ENCODE measurements at regions not wholly inside any gene's neighbourhood (a gene's known extent, or its start where the extent isn't known, plus 50 kb on each side); places are given as distances from the start of the nearest gene placed in this dataset.
"Not testable (repeated sequence)": the region's sequence is repeated elsewhere in the genome, so short reads cannot be mapped to it uniquely, and the experiment has no call there.

GRCh38 chr2:94576486-94576885 lies 294.7 kb upstream of the TEKT4 start:
- H3K4me1 ChIP-seq (replicated peaks in 1 of 2); in situ Hi-C loops (cut with MboI; ENCODE audit: low pct_unique_long_range_greater_than_20kb in 2 of 9, low sequenced_read_pairs in 9 of 9, unreplicated experiment in 9 of 9); ATAC-seq (replicated peaks in 6 of 8); H3K4me3 ChIP-seq; H3K27ac ChIP-seq: not testable (repeated sequence)
- WGBS, 10 experiments: 40 to 100% methylated on average over 1 of the region's 4 CpGs; no CpG with 5 or more reads in 8 of the 10 experiments

- ATAC-seq (replicated peaks in 6 of 8); H3K27ac ChIP-seq; H3K4me1 ChIP-seq (replicated peaks in 1 of 2); H3K4me3 ChIP-seq; in situ Hi-C loops (cut with MboI; ENCODE audit: low pct_unique_long_range_greater_than_20kb in 2 of 9, low sequenced_read_pairs in 9 of 9, unreplicated experiment in 9 of 9): not testable (repeated sequence)
- WGBS, 10 experiments: no CpG with 5 or more reads among the region's 10 CpGs
Measured at GRCh38 chr2:94577160-94577559, 294.1 kb upstream of the TEKT4 start.

GRCh38 chr2:94579221-94579620 lies 292.0 kb upstream of the TEKT4 start:
- in situ Hi-C loops (cut with MboI; ENCODE audit: low pct_unique_long_range_greater_than_20kb in 2 of 9, low sequenced_read_pairs in 9 of 9, unreplicated experiment in 9 of 9); H3K4me3 ChIP-seq; ATAC-seq (replicated peaks in 6 of 8); H3K27ac ChIP-seq; H3K4me1 ChIP-seq (replicated peaks in 1 of 2): not testable (repeated sequence)
- WGBS, 10 experiments: 33 to 100% (median 80%) methylated on average over 2 to 6 of the region's 6 CpGs; no CpG with 5 or more reads in 4 of the 10 experiments

- H3K4me3 ChIP-seq; ATAC-seq (replicated peaks in 6 of 8); in situ Hi-C loops (cut with MboI; ENCODE audit: low pct_unique_long_range_greater_than_20kb in 2 of 9, low sequenced_read_pairs in 9 of 9, unreplicated experiment in 9 of 9); H3K4me1 ChIP-seq (replicated peaks in 1 of 2); H3K27ac ChIP-seq: not testable (repeated sequence)
- WGBS, 10 experiments: 20 to 100% (median 56%) methylated on average over 1 to 3 of the region's 8 CpGs; no CpG with 5 or more reads in 5 of the 10 experiments
Measured at GRCh38 chr2:94583081-94583723, 288.0 kb upstream of the TEKT4 start.

- ATAC-seq (replicated peaks in 6 of 8); H3K4me1 ChIP-seq (replicated peaks in 1 of 2); H3K4me3 ChIP-seq; H3K27ac ChIP-seq; in situ Hi-C loops (cut with MboI; ENCODE audit: low pct_unique_long_range_greater_than_20kb in 2 of 9, low sequenced_read_pairs in 9 of 9, unreplicated experiment in 9 of 9): not testable (repeated sequence)
- WGBS, 10 experiments: no CpG with 5 or more reads among the region's 1 CpG
Measured at GRCh38 chr2:94584569-94584968, 286.7 kb upstream of the TEKT4 start.

- H3K27ac ChIP-seq; ATAC-seq (replicated peaks in 6 of 8); H3K4me3 ChIP-seq; H3K4me1 ChIP-seq (replicated peaks in 1 of 2); in situ Hi-C loops (cut with MboI; ENCODE audit: low pct_unique_long_range_greater_than_20kb in 2 of 9, low sequenced_read_pairs in 9 of 9, unreplicated experiment in 9 of 9): not testable (repeated sequence)
- WGBS, 10 experiments: no CpG with 5 or more reads among the region's 14 CpGs
Measured at GRCh38 chr2:94586032-94586982, 284.9 kb upstream of the TEKT4 start.

- H3K27ac ChIP-seq; H3K4me1 ChIP-seq (replicated peaks in 1 of 2); H3K4me3 ChIP-seq; ATAC-seq (replicated peaks in 6 of 8); in situ Hi-C loops (cut with MboI; ENCODE audit: low pct_unique_long_range_greater_than_20kb in 2 of 9, low sequenced_read_pairs in 9 of 9, unreplicated experiment in 9 of 9): not testable (repeated sequence)
- no CpG with 5 or more reads among the region's 9 CpGs for WGBS, 10 experiments
Measured at GRCh38 chr2:94587042-94587441, 284.2 kb upstream of the TEKT4 start.

GRCh38 chr2:94594019-94594836 lies 277.0 kb upstream of the TEKT4 start:
- in situ Hi-C loops (cut with MboI; ENCODE audit: low pct_unique_long_range_greater_than_20kb in 2 of 9, low sequenced_read_pairs in 9 of 9, unreplicated experiment in 9 of 9); H3K4me3 ChIP-seq; ATAC-seq (replicated peaks in 6 of 8); H3K4me1 ChIP-seq (replicated peaks in 1 of 2); H3K27ac ChIP-seq: not testable (repeated sequence)
- 20 to 73% (median 51%) methylated on average over 1 to 3 of the region's 12 CpGs; no CpG with 5 or more reads in 6 of the 10 experiments for WGBS, 10 experiments

GRCh38 chr2:94595956-94596355 lies 275.3 kb upstream of the TEKT4 start:
- ATAC-seq (replicated peaks in 6 of 8); in situ Hi-C loops (cut with MboI; ENCODE audit: low pct_unique_long_range_greater_than_20kb in 2 of 9, low sequenced_read_pairs in 9 of 9, unreplicated experiment in 9 of 9); H3K27ac ChIP-seq; H3K4me1 ChIP-seq (replicated peaks in 1 of 2); H3K4me3 ChIP-seq: not testable (repeated sequence)
- 32% methylated on average over 4 of the region's 6 CpGs; no CpG with 5 or more reads in 9 of the 10 experiments for WGBS, 10 experiments

- H3K27ac ChIP-seq; H3K4me1 ChIP-seq (replicated peaks in 1 of 2); in situ Hi-C loops (cut with MboI; ENCODE audit: low pct_unique_long_range_greater_than_20kb in 2 of 9, low sequenced_read_pairs in 9 of 9, unreplicated experiment in 9 of 9); H3K4me3 ChIP-seq; ATAC-seq (replicated peaks in 6 of 8): not testable (repeated sequence)
- 40 to 48% methylated on average over 1 to 3 of the region's 9 CpGs; no CpG with 5 or more reads in 8 of the 10 experiments for WGBS, 10 experiments
Measured at GRCh38 chr2:94598075-94598713, 273.0 kb upstream of the TEKT4 start.

- ATAC-seq (replicated peaks in 6 of 8); H3K4me1 ChIP-seq (replicated peaks in 1 of 2); in situ Hi-C loops (cut with MboI; ENCODE audit: low pct_unique_long_range_greater_than_20kb in 2 of 9, low sequenced_read_pairs in 9 of 9, unreplicated experiment in 9 of 9); H3K4me3 ChIP-seq; H3K27ac ChIP-seq: not testable (repeated sequence)
- 0 to 90% methylated on average over 1 to 2 of the region's 4 CpGs; no CpG with 5 or more reads in 8 of the 10 experiments for WGBS, 10 experiments
Measured at GRCh38 chr2:94600929-94601328, 270.3 kb upstream of the TEKT4 start.

- ATAC-seq (replicated peaks in 6 of 8): no peak
- in situ Hi-C loops (cut with MboI; ENCODE audit: low pct_unique_long_range_greater_than_20kb in 2 of 9, low sequenced_read_pairs in 9 of 9, unreplicated experiment in 9 of 9): no loop called here
- Histone ChIP-seq H3K27ac (no peak overlapping the region), H3K4me1 (replicated peaks in 1 of 2) (no peaks in the 10 kb centered on the region), H3K4me3 (no peak overlapping the region)
- 44 to 100% (median 60%) methylated on average over 1 to 4 of the region's 7 CpGs; no CpG with 5 or more reads in 7 of the 10 experiments for WGBS, 10 experiments
Measured at GRCh38 chr2:94602466-94602865, 268.8 kb upstream of the TEKT4 start.

Measured in motor neuron (in vitro differentiated cells).